Ishikawa (cell line): ENCODE measurements at regions not wholly inside any gene's neighbourhood (a gene's known extent, or its start where the extent isn't known, plus 50 kb on each side); places are given as distances from the start of the nearest gene placed in this dataset.

Experiments
- CEBPB ChIP-seq: IDR thresholded peaks from 2 replicates; pipeline ENCODE4 v1.6.1; 2012
- CREB1 ChIP-seq: IDR thresholded peaks from 2 replicates; pipeline ENCODE4 v1.6.1; 2012; ENCODE audit warnings: low read depth
- EGR1 ChIP-seq: IDR thresholded peaks from 2 replicates; pipeline ENCODE4 v1.6.1; 2012
- EP300 ChIP-seq: IDR thresholded peaks from 2 replicates; pipeline ENCODE4 v1.6.1; 2012; ENCODE audit warnings: borderline replicate concordance
- FOXM1 ChIP-seq: IDR thresholded peaks from 2 replicates; pipeline ENCODE4 v1.6.1; 2012; ENCODE audit warnings: low read depth, borderline replicate concordance
- RAD21 ChIP-seq: IDR thresholded peaks from 2 replicates; pipeline ENCODE4 v1.6.1; 2012; ENCODE audit warnings: low read depth
- TAF1 ChIP-seq: IDR thresholded peaks from 2 replicates; pipeline ENCODE4 v1.6.1; 2012; ENCODE audit warnings: low read depth, mild to moderate bottlenecking
- TCF12 ChIP-seq: IDR thresholded peaks from 2 replicates; pipeline ENCODE4 v1.6.1; 2012; ENCODE audit warnings: low read depth
- TEAD4 ChIP-seq: IDR thresholded peaks from 2 replicates; pipeline ENCODE4 v1.6.1; 2012
- YY1 ChIP-seq: IDR thresholded peaks from 2 replicates; pipeline ENCODE4 v1.6.1; 2012; ENCODE audit warnings: low read depth
- ZBTB7A ChIP-seq: IDR thresholded peaks from 2 replicates; pipeline ENCODE4 v1.6.1; 2012; ENCODE audit warnings: low read depth
- TF ChIP-seq, protein P1 (sequence below): IDR thresholded peaks from 2 replicates; pipeline ENCODE4 v1.6.1; 2012; ENCODE audit warnings: low read depth, mild to moderate bottlenecking
- TF ChIP-seq, protein P2 (sequence below): IDR thresholded peaks from 2 replicates; pipeline ENCODE4 v1.6.1; 2012
- TF ChIP-seq, protein P3 (sequence below): IDR thresholded peaks from 2 replicates; pipeline ENCODE4 v1.6.1; 2012

DNA sequence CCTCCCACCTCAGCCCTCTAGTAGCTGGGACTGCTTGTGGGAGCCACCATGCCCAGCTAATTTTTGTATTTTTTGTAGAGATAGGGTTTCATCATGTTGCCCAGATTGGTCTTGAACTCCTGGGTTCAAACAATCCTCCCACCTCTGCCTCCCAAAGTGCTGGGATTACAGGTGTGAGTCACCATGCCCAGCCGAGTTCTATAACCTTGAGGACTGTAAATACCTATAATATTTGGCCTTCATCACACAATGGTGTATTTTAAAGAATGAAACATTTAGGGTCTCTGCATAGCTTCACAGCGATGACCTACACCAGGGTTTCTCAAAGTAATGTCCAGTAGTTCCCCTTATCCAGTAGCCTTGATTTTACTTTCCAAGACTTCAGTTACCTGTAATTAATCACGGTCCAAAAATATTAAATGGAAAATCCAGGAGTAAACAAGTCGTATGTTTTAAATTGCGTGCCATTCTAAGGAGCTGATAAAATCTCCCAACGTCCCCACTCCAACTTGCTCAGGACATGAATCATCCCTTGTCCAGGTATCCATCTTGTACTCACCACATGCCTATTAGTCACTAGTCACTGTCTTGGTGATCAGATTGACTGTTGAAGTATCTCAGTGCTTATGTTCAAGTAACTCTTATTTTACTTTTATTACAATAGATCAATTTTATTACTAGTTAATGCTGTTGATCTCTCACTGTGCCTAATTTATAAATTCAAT is 368.2 kb downstream of the BTG1 start:
- TF ChIP-seq, protein P1, sequence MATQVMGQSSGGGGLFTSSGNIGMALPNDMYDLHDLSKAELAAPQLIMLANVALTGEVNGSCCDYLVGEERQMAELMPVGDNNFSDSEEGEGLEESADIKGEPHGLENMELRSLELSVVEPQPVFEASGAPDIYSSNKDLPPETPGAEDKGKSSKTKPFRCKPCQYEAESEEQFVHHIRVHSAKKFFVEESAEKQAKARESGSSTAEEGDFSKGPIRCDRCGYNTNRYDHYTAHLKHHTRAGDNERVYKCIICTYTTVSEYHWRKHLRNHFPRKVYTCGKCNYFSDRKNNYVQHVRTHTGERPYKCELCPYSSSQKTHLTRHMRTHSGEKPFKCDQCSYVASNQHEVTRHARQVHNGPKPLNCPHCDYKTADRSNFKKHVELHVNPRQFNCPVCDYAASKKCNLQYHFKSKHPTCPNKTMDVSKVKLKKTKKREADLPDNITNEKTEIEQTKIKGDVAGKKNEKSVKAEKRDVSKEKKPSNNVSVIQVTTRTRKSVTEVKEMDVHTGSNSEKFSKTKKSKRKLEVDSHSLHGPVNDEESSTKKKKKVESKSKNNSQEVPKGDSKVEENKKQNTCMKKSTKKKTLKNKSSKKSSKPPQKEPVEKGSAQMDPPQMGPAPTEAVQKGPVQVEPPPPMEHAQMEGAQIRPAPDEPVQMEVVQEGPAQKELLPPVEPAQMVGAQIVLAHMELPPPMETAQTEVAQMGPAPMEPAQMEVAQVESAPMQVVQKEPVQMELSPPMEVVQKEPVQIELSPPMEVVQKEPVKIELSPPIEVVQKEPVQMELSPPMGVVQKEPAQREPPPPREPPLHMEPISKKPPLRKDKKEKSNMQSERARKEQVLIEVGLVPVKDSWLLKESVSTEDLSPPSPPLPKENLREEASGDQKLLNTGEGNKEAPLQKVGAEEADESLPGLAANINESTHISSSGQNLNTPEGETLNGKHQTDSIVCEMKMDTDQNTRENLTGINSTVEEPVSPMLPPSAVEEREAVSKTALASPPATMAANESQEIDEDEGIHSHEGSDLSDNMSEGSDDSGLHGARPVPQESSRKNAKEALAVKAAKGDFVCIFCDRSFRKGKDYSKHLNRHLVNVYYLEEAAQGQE: no peak
- TF ChIP-seq RAD21 (no peak), EGR1 (no peak), EP300 (no peak), TAF1 (no peak), CEBPB (no peak), TCF12 (no peak), YY1 (no peak), TEAD4 (no peak), FOXM1 (no peak), ZBTB7A (no peak), CREB1 (no peak)
- TF ChIP-seq, protein P2, sequence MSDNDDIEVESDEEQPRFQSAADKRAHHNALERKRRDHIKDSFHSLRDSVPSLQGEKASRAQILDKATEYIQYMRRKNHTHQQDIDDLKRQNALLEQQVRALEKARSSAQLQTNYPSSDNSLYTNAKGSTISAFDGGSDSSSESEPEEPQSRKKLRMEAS: no peak
- TF ChIP-seq, protein P3, sequence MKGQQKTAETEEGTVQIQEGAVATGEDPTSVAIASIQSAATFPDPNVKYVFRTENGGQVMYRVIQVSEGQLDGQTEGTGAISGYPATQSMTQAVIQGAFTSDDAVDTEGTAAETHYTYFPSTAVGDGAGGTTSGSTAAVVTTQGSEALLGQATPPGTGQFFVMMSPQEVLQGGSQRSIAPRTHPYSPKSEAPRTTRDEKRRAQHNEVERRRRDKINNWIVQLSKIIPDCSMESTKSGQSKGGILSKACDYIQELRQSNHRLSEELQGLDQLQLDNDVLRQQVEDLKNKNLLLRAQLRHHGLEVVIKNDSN: no peak
